CD4-positive, alpha-beta T cell treated with Interleukin-17A for 4 hours (primary cell): ENCODE measurements at regions not wholly inside any gene's neighbourhood (a gene's known extent, or its start where the extent isn't known, plus 50 kb on each side); places are given as distances from the start of the nearest gene placed in this dataset.
A peak's percentile ranks its signal among the peaks of the same experiment; 100 is the strongest.
"Not testable (repeated sequence)": the region's sequence is repeated elsewhere in the genome, so short reads cannot be mapped to it uniquely, and the experiment has no call there.

Source experiments
- DNase-seq: peaks from one replicate; pipeline ENCODE4 v3.0.0-alpha.2; 2020; ENCODE audit warnings: mixed read lengths

- no peak for DNase-seq
Observed at GRCh38 chr3:11711876-11712275, 68.2 kb upstream of the VGLL4 start.

GRCh38 chr3:11709782-11710181 lies 66.1 kb upstream of the VGLL4 start:
- DNase-seq: no peak

- not testable (repeated sequence) for DNase-seq
Observed at GRCh38 chr3:11707084-11707483, 63.4 kb upstream of the VGLL4 start.

GRCh38 chr3:11706604-11707003 lies 62.9 kb upstream of the VGLL4 start:
- DNase-seq: no peak

- DNase-seq: peak; percentile 11
Observed at GRCh38 chr3:11705049-11705448, 61.3 kb upstream of the VGLL4 start.

GRCh38 chr3:11703146-11703545 lies 59.4 kb upstream of the VGLL4 start:
- DNase-seq: no peak

GRCh38 chr3:11699083-11699427 lies 55.3 kb upstream of the VGLL4 start:
- no peak for DNase-seq

- DNase-seq: no peak
Observed at GRCh38 chr3:11698326-11699082, 54.8 kb upstream of the VGLL4 start.

GRCh38 chr3:11697701-11698100 lies 54.0 kb upstream of the VGLL4 start:
- DNase-seq: no peak

- no peak for DNase-seq
Observed at GRCh38 chr3:11696054-11696453, 52.3 kb upstream of the VGLL4 start.
